ENCODE measurements at regions not wholly inside any gene's neighbourhood (a gene's known extent, or its start where the extent isn't known, plus 50 kb on each side); places are given as distances from the start of the nearest gene placed in this dataset.

DNA sequence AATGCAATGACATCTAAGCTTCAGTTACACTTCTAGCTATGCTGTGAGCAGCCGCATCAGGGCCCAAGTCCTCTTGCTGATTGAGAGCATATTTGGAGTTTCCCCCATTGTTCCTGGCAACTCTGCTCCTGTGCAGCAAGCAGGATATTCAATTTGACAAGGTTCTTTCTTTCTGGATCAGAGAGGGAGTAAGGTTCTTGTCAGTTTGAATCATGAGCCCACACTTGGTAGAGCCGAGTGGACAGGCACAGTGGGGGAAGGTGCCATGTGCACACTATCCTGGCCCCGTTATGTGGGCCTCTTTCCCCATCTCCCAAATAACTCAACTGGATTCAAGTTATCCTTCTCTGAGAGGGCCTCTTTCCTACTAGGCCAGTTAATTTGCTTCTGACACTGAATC lies 385.4 kb downstream of the ZIC1 start:
- TF ChIP-seq CTCF (IDR thresholded peaks at IDR 0.05) (no peak), POLR2A (IDR thresholded peaks at IDR 0.05) (no peak)
